ENCODE measurements at regions not wholly inside any gene's neighbourhood (a gene's known extent, or its start where the extent isn't known, plus 50 kb on each side); places are given as distances from the start of the nearest gene placed in this dataset.

DNA sequence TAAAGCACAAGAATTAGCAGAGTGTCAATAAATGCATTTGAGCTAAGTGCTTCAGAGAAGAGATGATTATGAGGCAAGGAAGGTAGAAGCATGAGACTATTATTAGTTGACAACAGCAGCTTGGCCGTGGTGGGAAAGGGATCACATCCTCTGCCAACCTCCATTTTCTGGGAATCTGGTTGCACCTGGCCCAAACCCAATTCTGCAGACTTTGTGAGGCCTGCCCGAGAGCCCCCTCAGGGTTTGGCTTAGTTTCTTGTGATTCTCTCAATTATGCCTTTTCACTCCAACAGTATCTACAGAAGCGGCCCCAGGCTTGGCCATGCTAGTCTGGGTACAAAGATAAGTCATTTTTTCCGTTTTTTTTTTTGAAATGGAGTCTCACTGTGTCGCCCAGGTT is 111.0 kb upstream of the B3GAT2 start:
- Histone ChIP-seq H3K56ac (ENCODE audit: insufficient read length, low read depth, low read length) (no peak overlapping the region), H3K23me2 (ENCODE audit: insufficient read length, low read depth, low read length, poor library complexity, severe bottlenecking) (no peaks in the 10 kb centered on the region), H3K9ac (ENCODE audit: extremely low read depth, insufficient read length, low read length) (no peak overlapping the region), H2BK5ac (ENCODE audit: insufficient read length, low read length) (no peak overlapping the region), H4K5ac (ENCODE audit: insufficient read length, low read depth, low read length) (no peak overlapping the region), H3K9me3 (ENCODE audit: control insufficient read depth, low read depth, low read length) (no peaks in the 10 kb centered on the region), H3K14ac (ENCODE audit: insufficient read depth, low read length) (no peak overlapping the region), H2BK12ac (ENCODE audit: insufficient read length, low read depth, low read length) (no peak overlapping the region), H3K79me1 (ENCODE audit: insufficient read depth, low read depth, low read length, poor library complexity, severe bottlenecking) (no peaks in the 10 kb centered on the region), H3K18ac (ENCODE audit: insufficient read length, low read depth, low read length) (no peak overlapping the region), H2BK15ac (ENCODE audit: low read depth, low read length) (no peak overlapping the region), H3T11ph (ENCODE audit: low read length) (no peak overlapping the region), H4K91ac (ENCODE audit: insufficient read length, low read depth, low read length) (no peak overlapping the region), H3K4ac (ENCODE audit: low read depth, low read length) (no peak overlapping the region), H2BK120ac (ENCODE audit: low read depth, low read length, poor library complexity, severe bottlenecking) (no peak overlapping the region), H3K4me2 (ENCODE audit: insufficient read depth, insufficient read length, low read length) (no peak overlapping the region), H4K8ac (replicated peaks; ENCODE audit: insufficient read length, low read depth, low read length) (no peak overlapping the region), H2BK20ac (ENCODE audit: low read depth, low read length, poor library complexity, severe bottlenecking) (no peak overlapping the region), H3K4me1 (ENCODE audit: insufficient read depth, low read length) (no peaks in the 10 kb centered on the region), H2AFZ (ENCODE audit: low read length) (no peak overlapping the region), H2AK5ac (ENCODE audit: insufficient read length, low read length) (no peak overlapping the region), H4K20me1 (ENCODE audit: control insufficient read depth, insufficient read depth, insufficient read length) (no peaks in the 10 kb centered on the region), H3K23ac (ENCODE audit: insufficient read length, low read depth, low read length) (no peak overlapping the region), H3K79me2 (ENCODE audit: insufficient read depth, low read length) (no peaks in the 10 kb centered on the region), H3K27me3 (ENCODE audit: insufficient read depth, low read length) (no peaks in the 10 kb centered on the region), H3K27ac (ENCODE audit: insufficient read length, low read depth, low read length) (no peak overlapping the region)
- H3K9me3 Mint-ChIP-seq, result peaks cover 0 to 3% of the 10 kb centered on the region in 2 experiments; a peak in 2 of 5 replicates
- no peak for DNase-seq
- TF ChIP-seq, protein P1, sequence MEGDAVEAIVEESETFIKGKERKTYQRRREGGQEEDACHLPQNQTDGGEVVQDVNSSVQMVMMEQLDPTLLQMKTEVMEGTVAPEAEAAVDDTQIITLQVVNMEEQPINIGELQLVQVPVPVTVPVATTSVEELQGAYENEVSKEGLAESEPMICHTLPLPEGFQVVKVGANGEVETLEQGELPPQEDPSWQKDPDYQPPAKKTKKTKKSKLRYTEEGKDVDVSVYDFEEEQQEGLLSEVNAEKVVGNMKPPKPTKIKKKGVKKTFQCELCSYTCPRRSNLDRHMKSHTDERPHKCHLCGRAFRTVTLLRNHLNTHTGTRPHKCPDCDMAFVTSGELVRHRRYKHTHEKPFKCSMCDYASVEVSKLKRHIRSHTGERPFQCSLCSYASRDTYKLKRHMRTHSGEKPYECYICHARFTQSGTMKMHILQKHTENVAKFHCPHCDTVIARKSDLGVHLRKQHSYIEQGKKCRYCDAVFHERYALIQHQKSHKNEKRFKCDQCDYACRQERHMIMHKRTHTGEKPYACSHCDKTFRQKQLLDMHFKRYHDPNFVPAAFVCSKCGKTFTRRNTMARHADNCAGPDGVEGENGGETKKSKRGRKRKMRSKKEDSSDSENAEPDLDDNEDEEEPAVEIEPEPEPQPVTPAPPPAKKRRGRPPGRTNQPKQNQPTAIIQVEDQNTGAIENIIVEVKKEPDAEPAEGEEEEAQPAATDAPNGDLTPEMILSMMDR (conservative IDR thresholded peaks at IDR 0.05), result no peak
- H3K36me3 Mint-ChIP-seq (ENCODE audit: insufficient read depth in 1 of 3, low read depth in 3 of 3), result no peaks in the 10 kb centered on the region; a peak in 1 of 7 replicates
- no CpG with 5 or more reads among the region's 5 CpGs for WGBS (ENCODE audit: extremely low coverage, insufficient read length, low lambda C conversion rate)
- no peaks in the 10 kb centered on the region for H3K4me1 Mint-ChIP-seq
- H3K27ac Mint-ChIP-seq, result no peak overlapping the region
- no peak overlapping the region for H3K4me3 Mint-ChIP-seq
- H3K27me3 Mint-ChIP-seq (ENCODE audit: low read depth), result no peaks in the 10 kb centered on the region
